Thoracic aorta (tissue), 2 donors: ENCODE measurements at regions not wholly inside any gene's neighbourhood (a gene's known extent, or its start where the extent isn't known, plus 50 kb on each side); places are given as distances from the start of the nearest gene placed in this dataset.

Experiments
- ATAC-seq: fragments of 150-250 bp; one replicate; pipeline ENCODE4 v1.8.0; 2017; ENCODE audit warnings: low read depth; ENCODE audit not compliant: insufficient number of reproducible peaks, low FRiP score
- DNase-seq: peaks from one replicate; pipeline ENCODE4 v3.0.0-alpha.2; 2020; ENCODE audit warnings: low spot score
- H3K27ac ChIP-seq, 2 donors: fragments of 200-600 bp; sonication (generic); 1 replicate in 1 of 2; 2 replicates in 1 of 2; pipeline ENCODE4 v1.5.1; 2016; ENCODE audit warnings: mild to moderate bottlenecking in 2 of 2, moderate library complexity in 2 of 2
- H3K27me3 ChIP-seq: fragments of 200-600 bp; sonication (generic); replicated peaks from 2 replicates; pipeline ENCODE4 v1.6.0; 2016; ENCODE audit warnings: mild to moderate bottlenecking; ENCODE audit not compliant: insufficient read depth
- H3K36me3 ChIP-seq: fragments of 200-600 bp; sonication (generic); one replicate; pipeline ENCODE4 v1.5.1; 2016
- H3K4me1 ChIP-seq, 2 donors: fragments of 200-600 bp; sonication (generic); 1 replicate in 1 of 2; 2 replicates in 1 of 2; pipeline versions ENCODE4 v1.5.1 to v1.6.0; 2016; ENCODE audit warnings: low read depth in 2 of 2, mild to moderate bottlenecking in 1 of 2; ENCODE audit not compliant: control insufficient read depth in 1 of 2
- H3K4me3 ChIP-seq: fragments of 200-600 bp; sonication (generic); 2 replicates; pipeline ENCODE4 v1.5.1; 2016; ENCODE audit warnings: mild to moderate bottlenecking
- H3K9me3 ChIP-seq: fragments of 200-600 bp; sonication (generic); 2 replicates; pipeline ENCODE4 v1.5.1; 2016
- TF ChIP-seq, protein P1 (sequence below): fragments of 200-600 bp; sonication (generic); IDR thresholded peaks from one replicate; pipeline ENCODE4 v1.5.1; 2019; ENCODE audit warnings: antibody characterized with exemption

DNA sequence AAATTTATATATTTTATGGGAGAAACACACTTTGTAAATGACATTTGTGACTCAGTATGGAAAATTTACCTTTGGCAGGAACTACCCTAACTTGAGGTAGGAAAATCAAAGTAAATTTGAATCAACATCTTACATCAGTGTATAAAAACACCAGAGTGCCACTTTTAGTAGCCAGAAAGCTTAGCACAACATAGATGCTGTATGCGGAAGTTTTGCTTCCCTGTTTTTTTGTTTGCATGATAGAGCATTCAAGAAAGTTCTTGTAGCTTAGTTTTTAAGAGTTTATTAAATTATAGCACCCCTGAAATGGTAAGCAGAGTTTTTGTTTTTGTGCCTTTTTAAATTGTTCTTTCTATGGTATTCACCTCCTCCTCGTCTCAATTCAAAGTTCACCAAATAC, 120.8 kb upstream of the RAP2B start:
- ATAC-seq (no peak), DNase-seq (no peak)
- TF ChIP-seq, protein P1, sequence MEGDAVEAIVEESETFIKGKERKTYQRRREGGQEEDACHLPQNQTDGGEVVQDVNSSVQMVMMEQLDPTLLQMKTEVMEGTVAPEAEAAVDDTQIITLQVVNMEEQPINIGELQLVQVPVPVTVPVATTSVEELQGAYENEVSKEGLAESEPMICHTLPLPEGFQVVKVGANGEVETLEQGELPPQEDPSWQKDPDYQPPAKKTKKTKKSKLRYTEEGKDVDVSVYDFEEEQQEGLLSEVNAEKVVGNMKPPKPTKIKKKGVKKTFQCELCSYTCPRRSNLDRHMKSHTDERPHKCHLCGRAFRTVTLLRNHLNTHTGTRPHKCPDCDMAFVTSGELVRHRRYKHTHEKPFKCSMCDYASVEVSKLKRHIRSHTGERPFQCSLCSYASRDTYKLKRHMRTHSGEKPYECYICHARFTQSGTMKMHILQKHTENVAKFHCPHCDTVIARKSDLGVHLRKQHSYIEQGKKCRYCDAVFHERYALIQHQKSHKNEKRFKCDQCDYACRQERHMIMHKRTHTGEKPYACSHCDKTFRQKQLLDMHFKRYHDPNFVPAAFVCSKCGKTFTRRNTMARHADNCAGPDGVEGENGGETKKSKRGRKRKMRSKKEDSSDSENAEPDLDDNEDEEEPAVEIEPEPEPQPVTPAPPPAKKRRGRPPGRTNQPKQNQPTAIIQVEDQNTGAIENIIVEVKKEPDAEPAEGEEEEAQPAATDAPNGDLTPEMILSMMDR, result no peak
- no peak overlapping the region for H3K27ac ChIP-seq
- no peaks in the 10 kb centered on the region for H3K9me3 ChIP-seq
- H3K4me3 ChIP-seq, result no peak overlapping the region
- no peaks in the 10 kb centered on the region for H3K36me3 ChIP-seq
- peaks cover 0 to 7% of the 10 kb centered on the region in 2 donors for H3K4me1 ChIP-seq
- no peaks in the 10 kb centered on the region for H3K27me3 ChIP-seq

DNA sequence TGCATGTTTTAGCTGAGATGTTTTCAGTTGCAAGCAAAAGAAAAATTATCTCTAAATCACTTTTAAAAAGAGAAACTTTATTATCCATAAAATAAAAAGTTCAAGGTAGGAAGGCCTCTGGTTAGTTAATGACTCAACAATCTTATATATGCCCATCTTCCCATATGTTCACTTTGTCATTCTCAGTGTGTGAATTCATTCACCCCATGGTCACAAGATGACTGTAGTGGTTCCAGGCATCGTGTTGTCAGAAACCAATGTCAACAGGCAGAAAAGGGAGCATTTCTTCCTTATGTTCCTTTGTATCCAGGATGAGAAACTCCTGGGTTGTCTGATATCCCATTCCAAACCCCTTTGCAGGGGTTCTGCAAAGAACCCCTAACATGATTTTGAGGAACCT, 119.9 kb upstream of the RAP2B start:
- DNase-seq, result no peak
- no peak overlapping the region for H3K27ac ChIP-seq
- H3K4me1 ChIP-seq, result peaks cover 0 to 7% of the 10 kb centered on the region in 2 donors
- no peaks in the 10 kb centered on the region for H3K27me3 ChIP-seq
- H3K4me3 ChIP-seq, result no peak overlapping the region
- no peaks in the 10 kb centered on the region for H3K36me3 ChIP-seq
- no peaks in the 10 kb centered on the region for H3K9me3 ChIP-seq
- TF ChIP-seq, protein P1, result no peak
- no peak for ATAC-seq

DNA sequence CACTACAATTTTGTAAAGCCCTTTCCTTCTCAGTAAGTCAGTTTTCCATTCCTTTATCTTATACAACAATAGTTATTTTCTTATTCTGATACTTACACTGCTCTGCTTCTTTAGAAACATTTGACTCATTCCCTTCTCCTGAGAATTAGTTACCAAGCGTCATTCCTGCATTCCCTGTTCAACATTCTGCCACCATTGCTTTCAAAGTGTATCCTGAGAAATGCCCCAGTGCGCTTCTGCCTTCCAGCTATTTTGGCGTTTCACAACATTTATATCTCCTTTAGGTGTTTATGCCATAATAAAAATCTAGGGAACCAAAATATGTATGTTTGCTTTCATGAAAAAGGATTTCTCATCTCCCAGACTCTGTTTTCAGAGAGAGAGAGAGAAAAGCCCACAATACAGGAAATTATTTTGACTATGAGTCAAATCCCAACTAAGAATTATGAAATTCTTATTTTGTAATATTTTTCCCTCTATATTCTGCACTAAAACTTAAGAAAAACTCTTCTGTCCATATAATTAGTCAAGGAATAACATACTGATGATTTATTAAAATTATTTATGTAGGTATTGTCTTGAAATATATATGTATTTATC, 118.2 kb upstream of the RAP2B start:
- peak overlapping the region in 1 of 2 donors; percentile 55 for H3K27ac ChIP-seq
- H3K4me3 ChIP-seq, result peak overlapping the region; percentile 75
- H3K4me1 ChIP-seq, result peaks cover 0 to 7% of the 10 kb centered on the region in 2 donors
- H3K9me3 ChIP-seq, result no peaks in the 10 kb centered on the region
- TF ChIP-seq, protein P1, result no peak
- DNase-seq (no peak), ATAC-seq (peak; percentile 65)
- no peaks in the 10 kb centered on the region for H3K27me3 ChIP-seq
- H3K36me3 ChIP-seq, result no peaks in the 10 kb centered on the region

DNA sequence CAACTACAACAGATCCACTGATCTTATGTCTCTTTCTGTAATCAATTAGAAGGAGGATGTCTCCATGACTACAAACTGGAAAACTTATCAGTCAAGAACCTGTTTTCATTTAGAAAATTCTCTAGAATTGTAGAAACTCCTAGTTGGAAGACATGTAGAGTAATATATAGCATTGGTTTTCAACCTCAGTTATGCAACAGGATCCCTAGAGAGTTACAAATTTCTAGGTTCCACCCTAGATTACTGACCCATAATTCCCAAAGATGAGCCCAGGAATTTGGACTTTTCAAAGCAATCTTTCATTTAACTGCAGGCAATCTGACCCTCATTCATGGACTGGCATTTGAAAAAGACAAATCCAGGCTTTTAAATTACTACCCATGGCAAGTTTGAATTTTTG, 116.9 kb upstream of the RAP2B start:
- no peak for ATAC-seq
- DNase-seq, result no peak
- Histone ChIP-seq H3K27me3 (no peaks in the 10 kb centered on the region), H3K4me3 (no peak overlapping the region), H3K9me3 (no peaks in the 10 kb centered on the region), H3K27ac (no peak overlapping the region), H3K4me1 (peaks cover 0 to 7% of the 10 kb centered on the region in 2 donors), H3K36me3 (no peaks in the 10 kb centered on the region)
- TF ChIP-seq, protein P1, result no peak

DNA sequence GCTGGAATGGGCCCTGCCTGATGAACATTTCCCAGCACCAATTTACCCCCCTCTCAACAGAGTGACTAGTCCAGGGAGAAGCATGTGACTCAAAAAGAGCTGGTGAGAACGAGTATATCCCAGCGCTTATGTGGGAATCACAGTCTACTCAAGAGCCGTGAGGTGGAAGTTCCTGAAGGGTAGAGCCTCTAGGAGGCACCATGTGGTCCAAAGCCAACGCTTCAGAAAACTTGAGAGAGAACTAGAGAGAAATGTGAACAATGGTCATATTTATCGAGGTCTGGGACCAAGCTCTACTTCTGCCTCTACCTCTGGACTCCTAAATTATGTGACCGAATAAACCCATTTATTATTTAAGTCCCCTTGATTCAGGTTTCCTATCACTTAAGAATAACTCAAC, 111.0 kb upstream of the RAP2B start:
- H3K27me3 ChIP-seq, result no peaks in the 10 kb centered on the region
- no peaks in the 10 kb centered on the region for H3K36me3 ChIP-seq
- H3K27ac ChIP-seq, result peak overlapping the region in 1 of 2 donors; percentile 75
- H3K4me3 ChIP-seq, result no peak overlapping the region
- H3K4me1 ChIP-seq, result peaks cover 0 to 15% of the 10 kb centered on the region in 2 donors
- H3K9me3 ChIP-seq, result no peaks in the 10 kb centered on the region
- DNase-seq, result no peak
- TF ChIP-seq, protein P1, result no peak
- ATAC-seq, result no peak
